H9 (cell line): ENCODE measurements at regions not wholly inside any gene's neighbourhood (a gene's known extent, or its start where the extent isn't known, plus 50 kb on each side); places are given as distances from the start of the nearest gene placed in this dataset.
A peak's percentile ranks its signal among the peaks of the same experiment; 100 is the strongest.

Experiments used
- DNase-seq: peaks from one replicate; pipeline ENCODE4 v3.0.0-alpha.2; 2017
- H2AFZ ChIP-seq: one replicate; pipeline ENCODE4 v1.6.1; 2013; ENCODE audit warnings: mild to moderate bottlenecking, low read length, control low read depth, moderate library complexity
- H2AK5ac ChIP-seq: 2 replicates; pipeline ENCODE4 v1.6.1; 2013; ENCODE audit warnings: low read length, control low read depth, mixed read lengths; ENCODE audit not compliant: insufficient read length
- H2BK120ac ChIP-seq: one replicate; pipeline ENCODE4 v1.6.1; 2013; ENCODE audit warnings: low read depth, mild to moderate bottlenecking, low read length, control low read depth, inconsistent platforms; ENCODE audit not compliant: poor library complexity, severe bottlenecking
- H2BK12ac ChIP-seq: 2 replicates; pipeline ENCODE4 v1.6.1; 2013; ENCODE audit warnings: low read length, control low read depth, mixed read lengths, low read depth; ENCODE audit not compliant: insufficient read length
- H2BK15ac ChIP-seq: 2 replicates; pipeline ENCODE4 v1.6.1; 2013; ENCODE audit warnings: low read depth, low read length, control low read depth
- H2BK20ac ChIP-seq: one replicate; pipeline ENCODE4 v1.6.1; 2013; ENCODE audit warnings: low read depth, mild to moderate bottlenecking, low read length, control low read depth, inconsistent platforms; ENCODE audit not compliant: poor library complexity, severe bottlenecking
- H2BK5ac ChIP-seq: 2 replicates; pipeline ENCODE4 v1.6.1; 2013; ENCODE audit warnings: low read length, control low read depth, mixed read lengths; ENCODE audit not compliant: insufficient read length
- H3K14ac ChIP-seq: 2 replicates; pipeline ENCODE4 v1.6.1; 2013; ENCODE audit warnings: low read length, control low read depth; ENCODE audit not compliant: insufficient read depth
- H3K18ac ChIP-seq: 2 replicates; pipeline ENCODE4 v1.6.1; 2013; ENCODE audit warnings: low read depth, mild to moderate bottlenecking, mixed read lengths, low read length, control low read depth; ENCODE audit not compliant: insufficient read length
- H3K23ac ChIP-seq: 2 replicates; pipeline ENCODE4 v1.6.1; 2013; ENCODE audit warnings: low read length, control low read depth, mixed read lengths, low read depth; ENCODE audit not compliant: insufficient read length
- H3K23me2 ChIP-seq: 2 replicates; pipeline ENCODE4 v1.6.1; 2013; ENCODE audit warnings: low read depth, mild to moderate bottlenecking, mixed read lengths, low read length, control low read depth; ENCODE audit not compliant: insufficient read length, poor library complexity, severe bottlenecking
- H3K27ac ChIP-seq: 2 replicates; pipeline ENCODE4 v1.5.1; 2013; ENCODE audit warnings: low read length, control low read depth, mixed read lengths, low read depth; ENCODE audit not compliant: insufficient read length
- H3K27me3 ChIP-seq: 2 replicates; pipeline ENCODE4 v1.6.1; 2013; ENCODE audit warnings: low read length, control low read depth, inconsistent platforms; ENCODE audit not compliant: insufficient read depth
- H3K4ac ChIP-seq: 2 replicates; pipeline ENCODE4 v1.6.1; 2013; ENCODE audit warnings: low read depth, mild to moderate bottlenecking, control low read depth, inconsistent platforms, low read length, moderate library complexity
- H3K4me1 ChIP-seq: 2 replicates; pipeline ENCODE4 v1.6.1; 2013; ENCODE audit warnings: low read length, control low read depth, inconsistent platforms; ENCODE audit not compliant: insufficient read depth
- H3K4me2 ChIP-seq: 2 replicates; pipeline ENCODE4 v1.6.1; 2013; ENCODE audit warnings: low read length, control low read depth, mixed read lengths; ENCODE audit not compliant: insufficient read length, insufficient read depth
- H3K56ac ChIP-seq: 2 replicates; pipeline ENCODE4 v1.6.1; 2013; ENCODE audit warnings: low read depth, mild to moderate bottlenecking, mixed read lengths, low read length, control low read depth; ENCODE audit not compliant: insufficient read length
- H3K79me1 ChIP-seq: 2 replicates; pipeline ENCODE4 v1.6.1; 2013; ENCODE audit warnings: low read depth, mild to moderate bottlenecking, moderate library complexity, low read length, control low read depth, inconsistent platforms; ENCODE audit not compliant: insufficient read depth, poor library complexity, severe bottlenecking
- H3K79me2 ChIP-seq: 2 replicates; pipeline ENCODE4 v1.6.1; 2013; ENCODE audit warnings: low read length, control low read depth, inconsistent platforms; ENCODE audit not compliant: insufficient read depth
- H3K9ac ChIP-seq: 2 replicates; pipeline ENCODE4 v1.6.1; 2013; ENCODE audit warnings: low read length, control low read depth, mixed read lengths; ENCODE audit not compliant: insufficient read length; ENCODE audit errors: extremely low read depth
- H3K9me3 ChIP-seq: one replicate; pipeline ENCODE4 v1.6.1; 2013; ENCODE audit warnings: low read depth, low read length, inconsistent platforms; ENCODE audit not compliant: control insufficient read depth
- H3T11ph ChIP-seq: one replicate; pipeline ENCODE4 v1.6.1; 2013; ENCODE audit warnings: mild to moderate bottlenecking, low read length, control low read depth, inconsistent platforms
- H4K20me1 ChIP-seq: one replicate; pipeline ENCODE4 v1.6.1; 2013; ENCODE audit not compliant: control insufficient read depth, insufficient read length, insufficient read depth
- H4K5ac ChIP-seq: 2 replicates; pipeline ENCODE4 v1.6.1; 2013; ENCODE audit warnings: low read depth, mild to moderate bottlenecking, mixed read lengths, low read length, control low read depth; ENCODE audit not compliant: insufficient read length
- H4K8ac ChIP-seq: replicated peaks from 2 replicates; pipeline ENCODE4 v1.6.1; 2013; ENCODE audit warnings: low read length, control low read depth, mixed read lengths, low read depth; ENCODE audit not compliant: insufficient read length
- H4K91ac ChIP-seq: 2 replicates; pipeline ENCODE4 v1.6.1; 2013; ENCODE audit warnings: low read depth, mild to moderate bottlenecking, moderate library complexity, mixed read lengths, low read length, control low read depth; ENCODE audit not compliant: insufficient read length
- H3K27ac Mint-ChIP-seq, 3 experiments: 2 replicates in 2 of 3; 3 replicates in 1 of 3; pipeline ENCODE4 v1.8.0; 2020 to 2021; ENCODE audit warnings: mixed read lengths in 3 of 3, mild to moderate bottlenecking in 1 of 3, moderate library complexity in 1 of 3
- H3K27me3 Mint-ChIP-seq: 2 replicates; pipeline ENCODE4 v1.8.0; 2021; ENCODE audit warnings: low read depth, mild to moderate bottlenecking, moderate library complexity, mixed read lengths
- H3K36me3 Mint-ChIP-seq, 3 experiments: 2 replicates in 2 of 3; 3 replicates in 1 of 3; pipeline ENCODE4 v1.8.0; 2020 to 2021; ENCODE audit warnings: low read depth in 3 of 3, mixed read lengths in 3 of 3; ENCODE audit not compliant: insufficient read depth in 1 of 3
- H3K4me1 Mint-ChIP-seq, 2 experiments: 2 replicates each; pipeline ENCODE4 v1.8.0; 2020; ENCODE audit warnings: mixed read lengths in 2 of 2
- H3K4me3 Mint-ChIP-seq, 2 experiments: 2 replicates in 1 of 2; 3 replicates in 1 of 2; pipeline ENCODE4 v1.8.0; 2020 to 2021; ENCODE audit warnings: mild to moderate bottlenecking in 2 of 2, mixed read lengths in 2 of 2, moderate library complexity in 1 of 2
- H3K9me3 Mint-ChIP-seq, 2 experiments: 2 replicates in 1 of 2; 3 replicates in 1 of 2; pipeline ENCODE4 v1.8.0; 2020; ENCODE audit warnings: mild to moderate bottlenecking in 2 of 2, mixed read lengths in 2 of 2, moderate library complexity in 1 of 2
- CTCF ChIP-seq: fragments of 200-600 bp; sonication (generic); conservative IDR thresholded peaks from 3 replicates; pipeline ENCODE4 v1.8.0; 2021; ENCODE audit warnings: antibody characterized with exemption, mild to moderate bottlenecking
- WGBS: extraction: QIAGEN DNeasy Blood & Tissue Kit; methylation state at CpG from one replicate; pipeline ENCODE4 v1.1.7; 2013; ENCODE audit warnings: missing lambda C conversion rate, low lambda C conversion rate, mixed read lengths; ENCODE audit not compliant: insufficient read length; ENCODE audit errors: extremely low coverage; 5-methylcytosine and 5-hydroxymethylcytosine counted together

GRCh38 chr9:96126321-96126881 is 175.6 kb downstream of the HSD17B3 start:
- H3K23ac ChIP-seq: no peak overlapping the region

More at GRCh38 chr9:96126321-96126881, 175.6 kb downstream of the HSD17B3 start:
- H3K27ac ChIP-seq: no peak overlapping the region
- no peak overlapping the region for H3T11ph ChIP-seq
- no peaks in the 10 kb centered on the region for H3K23me2 ChIP-seq
- H2BK15ac ChIP-seq: no peak overlapping the region
- H3K79me1 ChIP-seq: no peaks in the 10 kb centered on the region
- Mint-ChIP-seq H3K27ac (peak overlapping the region in 1 of 3 experiments; percentile 72; a peak in 1 of 7 replicates), H3K9me3 (peaks cover 0 to 3% of the 10 kb centered on the region in 2 experiments; a peak in 3 of 5 replicates), H3K4me3 (no peak overlapping the region), H3K4me1 (peaks cover 40 to 44% of the 10 kb centered on the region in 2 experiments), H3K27me3 (peaks cover 19% of the 10 kb centered on the region), H3K36me3 (peaks cover 0 to 4% (median 0%) of the 10 kb centered on the region in 3 experiments; a peak in 2 of 7 replicates)
- WGBS: no CpG with 5 or more reads among the region's 21 CpGs
- H2BK20ac ChIP-seq: no peak overlapping the region
- no peak overlapping the region for H3K9ac ChIP-seq
- no peak overlapping the region for H2AFZ ChIP-seq
- no peak overlapping the region for H3K4me2 ChIP-seq
- H3K4ac ChIP-seq: no peak overlapping the region
- H3K79me2 ChIP-seq: no peaks in the 10 kb centered on the region
- H2BK120ac ChIP-seq: no peak overlapping the region
- DNase-seq: no peak
- H2AK5ac ChIP-seq: no peak overlapping the region
- H3K14ac ChIP-seq: no peak overlapping the region
- no peak overlapping the region for H2BK12ac ChIP-seq
- no peak for TF ChIP-seq CTCF
- peaks cover 14% of the 10 kb centered on the region for H3K4me1 ChIP-seq
- no peak overlapping the region for H2BK5ac ChIP-seq
- no peaks in the 10 kb centered on the region for H4K20me1 ChIP-seq
- H4K5ac ChIP-seq: no peak overlapping the region
- H4K8ac ChIP-seq: no peak overlapping the region
- H3K27me3 ChIP-seq: no peaks in the 10 kb centered on the region
- H3K9me3 ChIP-seq: no peaks in the 10 kb centered on the region
- no peak overlapping the region for H3K18ac ChIP-seq
- H4K91ac ChIP-seq: no peak overlapping the region
- H3K56ac ChIP-seq: no peak overlapping the region
